ENCODE measurements at regions not wholly inside any gene's neighbourhood (a gene's known extent, or its start where the extent isn't known, plus 50 kb on each side); places are given as distances from the start of the nearest gene placed in this dataset.

DNA sequence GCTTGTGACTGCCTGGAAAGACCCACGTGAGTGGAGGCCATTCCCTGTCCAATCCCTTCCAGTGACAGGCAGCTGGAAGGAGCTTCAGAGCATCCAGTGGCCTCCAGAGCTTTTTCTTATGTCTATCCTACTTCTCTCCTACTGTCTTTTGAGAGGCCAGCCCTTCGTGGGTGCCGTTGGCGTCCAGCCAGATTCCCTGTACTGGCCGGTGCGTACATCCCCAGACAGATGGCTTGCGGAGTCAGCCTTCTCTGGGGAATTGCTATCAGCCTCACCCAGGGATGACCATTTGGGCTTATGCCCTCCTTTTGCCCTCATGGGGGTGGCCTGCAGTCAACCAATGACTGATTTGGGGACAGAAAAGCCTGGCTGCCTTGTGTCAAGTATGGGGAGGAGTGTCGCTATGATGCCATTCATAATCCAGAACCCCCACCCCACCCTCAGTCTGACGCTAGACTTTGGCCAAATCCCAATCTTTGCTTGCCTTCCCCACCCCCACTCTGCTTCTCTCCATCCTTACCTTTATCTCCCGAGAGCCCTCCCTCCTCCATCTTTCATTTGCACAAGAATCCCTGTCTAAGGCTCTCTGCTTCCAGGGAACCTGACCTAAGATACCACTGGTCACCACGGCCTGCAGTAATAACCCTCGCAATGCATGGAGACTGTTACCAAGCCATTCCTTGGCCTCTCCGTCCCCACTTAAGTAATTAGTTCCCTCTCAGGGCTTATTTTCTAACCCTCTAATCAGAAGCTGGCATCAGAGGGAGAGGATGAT, 150.3 kb upstream of the BCOR start:
- no peak overlapping the region for H3K4me3 ChIP-seq (ENCODE audit: low read length)
- H3K9me2 ChIP-seq (ENCODE audit: insufficient read depth, low read length) = no peaks in the 10 kb centered on the region
- H4K20me1 ChIP-seq (ENCODE audit: insufficient read depth) = no peaks in the 10 kb centered on the region
- no peaks in the 10 kb centered on the region for H3K27me3 ChIP-seq (ENCODE audit: insufficient read depth, low read depth, low read length)
- H3K4me2 ChIP-seq (ENCODE audit: low read length) = no peak overlapping the region
- no peaks in the 10 kb centered on the region for H3K79me2 ChIP-seq (replicated peaks; ENCODE audit: insufficient read depth, low read length)
- no peak overlapping the region for H2AFZ ChIP-seq (ENCODE audit: low read depth, low read length)
- H3K9ac ChIP-seq (ENCODE audit: low read length) = no peak overlapping the region
- no peaks in the 10 kb centered on the region for H3K36me3 ChIP-seq (ENCODE audit: insufficient read depth, low read length)
- no peak overlapping the region for H3K27ac ChIP-seq (ENCODE audit: low read length)
- no peaks in the 10 kb centered on the region for H3K9me3 ChIP-seq (ENCODE audit: low read length)
- H3F3A ChIP-seq (ENCODE audit: insufficient read depth, low read length, poor library complexity, severe bottlenecking) = no peaks in the 10 kb centered on the region
- TF ChIP-seq, protein P1, sequence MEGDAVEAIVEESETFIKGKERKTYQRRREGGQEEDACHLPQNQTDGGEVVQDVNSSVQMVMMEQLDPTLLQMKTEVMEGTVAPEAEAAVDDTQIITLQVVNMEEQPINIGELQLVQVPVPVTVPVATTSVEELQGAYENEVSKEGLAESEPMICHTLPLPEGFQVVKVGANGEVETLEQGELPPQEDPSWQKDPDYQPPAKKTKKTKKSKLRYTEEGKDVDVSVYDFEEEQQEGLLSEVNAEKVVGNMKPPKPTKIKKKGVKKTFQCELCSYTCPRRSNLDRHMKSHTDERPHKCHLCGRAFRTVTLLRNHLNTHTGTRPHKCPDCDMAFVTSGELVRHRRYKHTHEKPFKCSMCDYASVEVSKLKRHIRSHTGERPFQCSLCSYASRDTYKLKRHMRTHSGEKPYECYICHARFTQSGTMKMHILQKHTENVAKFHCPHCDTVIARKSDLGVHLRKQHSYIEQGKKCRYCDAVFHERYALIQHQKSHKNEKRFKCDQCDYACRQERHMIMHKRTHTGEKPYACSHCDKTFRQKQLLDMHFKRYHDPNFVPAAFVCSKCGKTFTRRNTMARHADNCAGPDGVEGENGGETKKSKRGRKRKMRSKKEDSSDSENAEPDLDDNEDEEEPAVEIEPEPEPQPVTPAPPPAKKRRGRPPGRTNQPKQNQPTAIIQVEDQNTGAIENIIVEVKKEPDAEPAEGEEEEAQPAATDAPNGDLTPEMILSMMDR (IDR thresholded peaks at IDR 0.05; ENCODE audit: poor library complexity, severe bottlenecking) = no peak
- TF ChIP-seq TAF1 (IDR thresholded peaks at IDR 0.05; ENCODE audit: low read depth) (no peak), SMC3 (conservative IDR thresholded peaks at IDR 0.05; ENCODE audit: poor library complexity) (no peak), POLR2AphosphoS5 (IDR thresholded peaks at IDR 0.05) (no peak), EP300 (conservative IDR thresholded peaks at IDR 0.05; ENCODE audit: poor library complexity, severe bottlenecking) (no peak)

DNA sequence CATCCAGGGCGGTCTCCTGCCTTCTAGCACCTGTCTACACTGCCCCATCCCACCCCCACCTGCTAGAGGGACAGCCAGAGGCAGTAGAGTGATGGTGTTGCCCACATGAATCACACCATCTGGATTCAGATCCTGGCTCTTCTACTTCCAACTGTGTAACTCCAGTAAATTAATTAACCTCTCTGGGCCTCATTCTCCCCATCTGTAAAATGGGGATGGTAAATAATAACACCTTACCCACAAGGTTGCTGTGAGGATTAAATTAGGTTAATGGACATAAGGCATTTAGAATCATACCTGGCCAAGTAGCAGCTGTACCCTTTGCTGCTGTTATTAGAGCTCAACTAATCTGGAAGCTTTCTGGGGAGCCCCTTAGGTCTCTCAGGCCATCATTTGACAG, 149.6 kb upstream of the BCOR start:
- TF ChIP-seq TAF1 (IDR thresholded peaks at IDR 0.05; ENCODE audit: low read depth) (no peak), SMC3 (conservative IDR thresholded peaks at IDR 0.05; ENCODE audit: poor library complexity) (no peak), MXI1 (conservative IDR thresholded peaks at IDR 0.05; ENCODE audit: poor library complexity, severe bottlenecking) (no peak), RAD21 (conservative IDR thresholded peaks at IDR 0.05) (no peak), EP300 (conservative IDR thresholded peaks at IDR 0.05; ENCODE audit: poor library complexity, severe bottlenecking) (no peak), POLR2AphosphoS5 (IDR thresholded peaks at IDR 0.05) (no peak), EZH2 (IDR thresholded peaks at IDR 0.05; ENCODE audit: borderline replicate concordance, insufficient read depth, low read length, poor library complexity, severe bottlenecking) (no peak)
- TF ChIP-seq, protein P2, sequence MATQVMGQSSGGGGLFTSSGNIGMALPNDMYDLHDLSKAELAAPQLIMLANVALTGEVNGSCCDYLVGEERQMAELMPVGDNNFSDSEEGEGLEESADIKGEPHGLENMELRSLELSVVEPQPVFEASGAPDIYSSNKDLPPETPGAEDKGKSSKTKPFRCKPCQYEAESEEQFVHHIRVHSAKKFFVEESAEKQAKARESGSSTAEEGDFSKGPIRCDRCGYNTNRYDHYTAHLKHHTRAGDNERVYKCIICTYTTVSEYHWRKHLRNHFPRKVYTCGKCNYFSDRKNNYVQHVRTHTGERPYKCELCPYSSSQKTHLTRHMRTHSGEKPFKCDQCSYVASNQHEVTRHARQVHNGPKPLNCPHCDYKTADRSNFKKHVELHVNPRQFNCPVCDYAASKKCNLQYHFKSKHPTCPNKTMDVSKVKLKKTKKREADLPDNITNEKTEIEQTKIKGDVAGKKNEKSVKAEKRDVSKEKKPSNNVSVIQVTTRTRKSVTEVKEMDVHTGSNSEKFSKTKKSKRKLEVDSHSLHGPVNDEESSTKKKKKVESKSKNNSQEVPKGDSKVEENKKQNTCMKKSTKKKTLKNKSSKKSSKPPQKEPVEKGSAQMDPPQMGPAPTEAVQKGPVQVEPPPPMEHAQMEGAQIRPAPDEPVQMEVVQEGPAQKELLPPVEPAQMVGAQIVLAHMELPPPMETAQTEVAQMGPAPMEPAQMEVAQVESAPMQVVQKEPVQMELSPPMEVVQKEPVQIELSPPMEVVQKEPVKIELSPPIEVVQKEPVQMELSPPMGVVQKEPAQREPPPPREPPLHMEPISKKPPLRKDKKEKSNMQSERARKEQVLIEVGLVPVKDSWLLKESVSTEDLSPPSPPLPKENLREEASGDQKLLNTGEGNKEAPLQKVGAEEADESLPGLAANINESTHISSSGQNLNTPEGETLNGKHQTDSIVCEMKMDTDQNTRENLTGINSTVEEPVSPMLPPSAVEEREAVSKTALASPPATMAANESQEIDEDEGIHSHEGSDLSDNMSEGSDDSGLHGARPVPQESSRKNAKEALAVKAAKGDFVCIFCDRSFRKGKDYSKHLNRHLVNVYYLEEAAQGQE (IDR thresholded peaks at IDR 0.05; ENCODE audit: borderline replicate concordance) = no peak
- TF ChIP-seq, protein P1 (IDR thresholded peaks at IDR 0.05; ENCODE audit: poor library complexity, severe bottlenecking) = no peak
- H4K20me1 ChIP-seq (ENCODE audit: insufficient read depth) = no peaks in the 10 kb centered on the region
- no peak overlapping the region for H3K4me3 ChIP-seq (ENCODE audit: low read length)
- no peaks in the 10 kb centered on the region for H3K9me2 ChIP-seq (ENCODE audit: insufficient read depth, low read length)
- H3K36me3 ChIP-seq (ENCODE audit: insufficient read depth, low read length) = no peaks in the 10 kb centered on the region
- no peak overlapping the region for H2AFZ ChIP-seq (ENCODE audit: low read depth, low read length)
- no peaks in the 10 kb centered on the region for H3K27me3 ChIP-seq (ENCODE audit: insufficient read depth, low read depth, low read length)
- H3K27ac ChIP-seq (ENCODE audit: low read length) = no peak overlapping the region
- H3K9me3 ChIP-seq (ENCODE audit: low read length) = no peaks in the 10 kb centered on the region
- no peaks in the 10 kb centered on the region for H3K79me2 ChIP-seq (replicated peaks; ENCODE audit: insufficient read depth, low read length)
- no peak overlapping the region for H3K4me2 ChIP-seq (ENCODE audit: low read length)
- no peaks in the 10 kb centered on the region for H3F3A ChIP-seq (ENCODE audit: insufficient read depth, low read length, poor library complexity, severe bottlenecking)
- no peak overlapping the region for H3K9ac ChIP-seq (ENCODE audit: low read length)

Data from neural cell (in vitro differentiated cells).